ENCODE measurements at regions not wholly inside any gene's neighbourhood (a gene's known extent, or its start where the extent isn't known, plus 50 kb on each side); places are given as distances from the start of the nearest gene placed in this dataset.

GRCh38 chr7:16347827-16348192 is 73.5 kb downstream of the CRPPA start (continued):
- no peak for TF ChIP-seq MGA (IDR thresholded peaks at IDR 0.05)
- no peak for TF ChIP-seq STAT6 (CRISPR knock-in tag; IDR thresholded peaks at IDR 0.05)
- TF ChIP-seq MAZ (CRISPR knock-in tag; conservative IDR thresholded peaks at IDR 0.05 in 1 of 2, IDR thresholded peaks at IDR 0.05 in 1 of 2): 0 out of 4 replicates have a peak, but pooled peaks of 1 of the 2 experiments have one; percentile 11
- TF ChIP-seq MEF2D (tag; conservative IDR thresholded peaks at IDR 0.05; ENCODE audit: low read depth): peak; percentile 94
- no peak for TF ChIP-seq TAF1 (IDR thresholded peaks at IDR 0.05; ENCODE audit: control insufficient read depth, extremely low read depth, insufficient read depth, low read length, severe bottlenecking)
- TF ChIP-seq TFE3 (CRISPR knock-in tag; IDR thresholded peaks at IDR 0.05): no peak
- TF ChIP-seq, protein P1, sequence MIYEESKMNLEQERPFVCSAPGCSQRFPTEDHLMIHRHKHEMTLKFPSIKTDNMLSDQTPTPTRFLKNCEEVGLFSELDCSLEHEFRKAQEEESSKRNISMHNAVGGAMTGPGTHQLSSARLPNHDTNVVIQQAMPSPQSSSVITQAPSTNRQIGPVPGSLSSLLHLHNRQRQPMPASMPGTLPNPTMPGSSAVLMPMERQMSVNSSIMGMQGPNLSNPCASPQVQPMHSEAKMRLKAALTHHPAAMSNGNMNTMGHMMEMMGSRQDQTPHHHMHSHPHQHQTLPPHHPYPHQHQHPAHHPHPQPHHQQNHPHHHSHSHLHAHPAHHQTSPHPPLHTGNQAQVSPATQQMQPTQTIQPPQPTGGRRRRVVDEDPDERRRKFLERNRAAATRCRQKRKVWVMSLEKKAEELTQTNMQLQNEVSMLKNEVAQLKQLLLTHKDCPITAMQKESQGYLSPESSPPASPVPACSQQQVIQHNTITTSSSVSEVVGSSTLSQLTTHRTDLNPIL (CRISPR knock-in tag; IDR thresholded peaks at IDR 0.05): no peak
- TF ChIP-seq CBFA2T3 (IDR thresholded peaks at IDR 0.05): peak; percentile 28; the same call in 1 of the 2 replicates
- TF ChIP-seq, protein P2, sequence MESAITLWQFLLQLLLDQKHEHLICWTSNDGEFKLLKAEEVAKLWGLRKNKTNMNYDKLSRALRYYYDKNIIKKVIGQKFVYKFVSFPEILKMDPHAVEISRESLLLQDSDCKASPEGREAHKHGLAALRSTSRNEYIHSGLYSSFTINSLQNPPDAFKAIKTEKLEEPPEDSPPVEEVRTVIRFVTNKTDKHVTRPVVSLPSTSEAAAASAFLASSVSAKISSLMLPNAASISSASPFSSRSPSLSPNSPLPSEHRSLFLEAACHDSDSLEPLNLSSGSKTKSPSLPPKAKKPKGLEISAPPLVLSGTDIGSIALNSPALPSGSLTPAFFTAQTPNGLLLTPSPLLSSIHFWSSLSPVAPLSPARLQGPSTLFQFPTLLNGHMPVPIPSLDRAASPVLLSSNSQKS (CRISPR knock-in tag; IDR thresholded peaks at IDR 0.05): no peak
